GM13977 (cell line): ENCODE measurements at regions not wholly inside any gene's neighbourhood (a gene's known extent, or its start where the extent isn't known, plus 50 kb on each side); places are given as distances from the start of the nearest gene placed in this dataset.
"Not testable (repeated sequence)": the region's sequence is repeated elsewhere in the genome, so short reads cannot be mapped to it uniquely, and the experiment has no call there.

Experiments
- DNase-seq: peaks from one replicate; pipeline ENCODE4 v3.0.0; 2012; ENCODE audit warnings: low spot score
- CTCF ChIP-seq: IDR thresholded peaks from 2 replicates; pipeline ENCODE4 v1.5.1; 2012; ENCODE audit warnings: mild to moderate bottlenecking, control low read depth; ENCODE audit not compliant: insufficient read depth; ENCODE audit errors: extremely low read depth, missing control alignments
- in situ Hi-C: fragments of 300-500 bp; cut with MboI; formaldehyde crosslinking; loops from one replicate; pipeline ENCODE4 v1.12.0; 2022; ENCODE audit warnings: low sequenced_read_pairs, low pct_unique_long_range_greater_than_20kb, mixed read lengths, inconsistent platforms; ENCODE audit not compliant: unreplicated experiment

GRCh38 chr2:36140391-36140790 lies 215.2 kb upstream of the CRIM1 start:
- TF ChIP-seq CTCF = no peak
- in situ Hi-C loops = no loop called here
- DNase-seq = no peak

- no peak for TF ChIP-seq CTCF
- DNase-seq = no peak
- in situ Hi-C loops = no loop called here
These were observed 218.0 kb upstream of the CRIM1 start for GRCh38 chr2:36137612-36138011.

GRCh38 chr2:36134281-36134680 lies 221.3 kb upstream of the CRIM1 start:
- in situ Hi-C loops = no loop called here
- no peak for DNase-seq
- TF ChIP-seq CTCF = no peak

- DNase-seq = no peak
- no peak for TF ChIP-seq CTCF
- in situ Hi-C loops = no loop called here
These were observed 227.2 kb upstream of the CRIM1 start for GRCh38 chr2:36128359-36128758.

- in situ Hi-C loops = no loop called here
These were observed 229.9 kb upstream of the CRIM1 start for GRCh38 chr2:36125702-36126101.

GRCh38 chr2:36123995-36124394 lies 231.6 kb upstream of the CRIM1 start:
- DNase-seq = no peak
- no peak for TF ChIP-seq CTCF
- in situ Hi-C loops = no loop called here

More at GRCh38 chr2:36125702-36126101, 229.9 kb upstream of the CRIM1 start:
- no peak for DNase-seq
- TF ChIP-seq CTCF = no peak

- in situ Hi-C loops = no loop called here
- no peak for DNase-seq
- no peak for TF ChIP-seq CTCF
These were observed 258.6 kb upstream of the CRIM1 start for GRCh38 chr2:36097022-36097421.

GRCh38 chr2:36091844-36092741 lies 263.5 kb upstream of the CRIM1 start:
- in situ Hi-C loops, DNase-seq: not testable (repeated sequence)
